Ureter (tissue), 1 donor: ENCODE measurements at regions not wholly inside any gene's neighbourhood (a gene's known extent, or its start where the extent isn't known, plus 50 kb on each side); places are given as distances from the start of the nearest gene placed in this dataset.

Experiments used
- DNase-seq: peaks from one replicate; pipeline ENCODE4 v3.0.0-alpha.2; 2020; ENCODE audit warnings: low spot score
- donor health status: DM: yes; HTN: yes; CAD: no.

DNA sequence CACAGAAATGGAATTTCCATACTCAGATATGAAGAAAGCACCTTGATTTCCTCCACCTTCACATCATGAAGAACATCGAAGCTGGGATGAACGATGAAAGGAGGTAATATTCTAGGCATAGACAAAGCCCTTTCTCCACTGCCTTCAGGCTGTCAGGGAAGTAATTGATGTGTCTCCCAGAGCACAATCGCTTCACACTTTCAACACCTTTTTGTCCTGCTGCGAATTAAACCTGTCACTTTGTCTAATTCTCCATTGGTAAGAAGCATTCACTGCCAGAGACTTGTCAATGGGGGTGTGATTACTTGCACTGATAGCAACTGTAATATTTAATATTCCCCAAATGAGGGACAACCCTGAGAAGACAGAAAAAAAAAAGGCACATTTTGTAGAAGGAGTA, 260.1 kb downstream of the ETS1 start:
- no peak for DNase-seq

- no peak for DNase-seq
These were observed 260.6 kb downstream of the ETS1 start for GRCh38 chr11:128326791-128327190.

DNA sequence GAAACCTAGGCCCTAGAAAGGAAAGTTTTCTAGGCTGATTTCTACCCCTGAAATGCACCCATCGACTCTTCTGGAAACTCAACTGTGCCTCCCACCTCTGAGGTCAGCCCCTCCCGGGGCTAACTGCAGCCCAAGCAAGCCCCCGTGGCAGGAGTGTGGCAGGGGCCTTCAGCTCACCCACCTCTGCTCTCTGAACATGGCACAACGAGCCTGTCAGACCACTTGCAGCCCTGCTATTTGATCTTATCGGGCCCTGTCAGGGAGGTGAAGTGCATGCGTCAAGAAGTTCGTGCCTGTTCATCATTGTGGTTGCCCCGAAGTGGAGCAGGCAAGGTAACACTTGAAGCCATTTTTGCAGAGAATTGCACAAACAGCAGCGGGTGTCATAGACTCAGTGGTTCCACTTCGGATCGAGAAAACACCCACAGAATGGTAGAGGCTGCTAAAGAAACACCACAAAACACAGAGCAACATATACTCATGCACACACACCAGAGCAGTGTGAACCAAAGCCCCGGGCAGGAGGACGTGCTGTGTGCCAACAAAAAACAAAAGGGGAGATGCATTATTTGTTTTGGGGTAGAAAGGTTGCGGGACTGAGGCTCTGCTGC, 262.7 kb downstream of the ETS1 start:
- DNase-seq = no peak

DNA sequence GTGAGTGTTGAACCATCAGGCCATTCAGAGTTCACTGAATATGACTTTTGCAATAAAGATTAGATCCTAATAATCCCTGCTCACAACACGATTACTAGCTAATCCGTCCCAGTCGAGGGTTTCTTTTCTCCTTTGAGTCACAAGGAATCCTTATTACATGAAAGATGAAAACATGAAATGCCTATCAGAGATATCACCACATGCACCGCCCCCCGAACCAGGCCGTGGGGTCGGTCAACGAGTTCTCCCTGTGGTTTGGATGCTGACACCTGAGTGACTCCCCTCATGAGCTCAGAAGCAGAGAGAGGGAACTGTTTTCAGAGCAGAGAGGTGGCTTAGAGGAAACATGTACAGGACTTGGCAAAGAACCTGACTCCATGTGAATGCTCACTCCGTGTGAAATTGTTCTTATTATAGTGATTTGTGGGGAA, 263.3 kb downstream of the ETS1 start:
- DNase-seq = no peak

DNA sequence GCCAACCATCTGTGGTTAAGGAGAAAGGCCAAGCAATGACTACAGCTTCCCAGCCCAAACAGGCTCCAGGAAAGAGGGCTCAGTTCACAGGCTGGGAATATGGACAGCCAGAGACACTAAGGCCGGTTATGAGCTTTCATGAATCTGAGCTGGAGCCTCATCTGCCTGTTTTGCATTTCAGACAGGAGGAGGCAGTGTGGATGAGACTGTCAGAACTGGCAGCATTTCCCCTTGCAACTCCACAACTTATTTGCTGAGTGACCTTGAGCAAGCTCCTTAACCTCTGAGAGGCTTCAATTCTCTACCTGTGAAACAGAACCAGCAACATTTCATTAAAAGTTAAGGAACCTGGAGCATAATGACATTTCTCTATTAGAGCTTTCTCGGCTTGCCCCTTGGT, 264.0 kb downstream of the ETS1 start:
- no peak for DNase-seq

GRCh38 chr11:128318856-128319474, 268.4 kb downstream of the ETS1 start:
- DNase-seq = no peak

GRCh38 chr11:128316541-128317227, 270.7 kb downstream of the ETS1 start:
- DNase-seq = no peak

DNA sequence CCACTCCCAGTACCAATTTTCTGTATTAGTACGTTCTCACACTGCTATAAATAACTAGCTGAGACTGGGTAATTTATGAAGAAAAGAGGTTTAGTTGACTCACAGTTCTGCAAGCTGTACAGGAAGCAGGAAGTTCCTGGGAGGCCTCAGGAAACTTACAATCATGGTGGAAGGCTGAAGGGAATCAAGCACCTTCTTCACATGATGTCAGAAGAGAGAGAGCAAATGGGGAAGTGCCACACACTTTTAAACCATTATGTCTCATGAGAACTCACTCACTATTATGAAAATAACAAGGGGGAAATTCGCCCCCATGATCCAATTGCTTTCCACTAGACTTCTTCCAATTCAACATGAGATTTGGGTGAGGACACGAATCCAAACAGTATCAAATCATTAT, 271.4 kb downstream of the ETS1 start:
- DNase-seq = no peak

GRCh38 chr11:128313931-128314330, 273.4 kb downstream of the ETS1 start:
- DNase-seq = no peak

DNA sequence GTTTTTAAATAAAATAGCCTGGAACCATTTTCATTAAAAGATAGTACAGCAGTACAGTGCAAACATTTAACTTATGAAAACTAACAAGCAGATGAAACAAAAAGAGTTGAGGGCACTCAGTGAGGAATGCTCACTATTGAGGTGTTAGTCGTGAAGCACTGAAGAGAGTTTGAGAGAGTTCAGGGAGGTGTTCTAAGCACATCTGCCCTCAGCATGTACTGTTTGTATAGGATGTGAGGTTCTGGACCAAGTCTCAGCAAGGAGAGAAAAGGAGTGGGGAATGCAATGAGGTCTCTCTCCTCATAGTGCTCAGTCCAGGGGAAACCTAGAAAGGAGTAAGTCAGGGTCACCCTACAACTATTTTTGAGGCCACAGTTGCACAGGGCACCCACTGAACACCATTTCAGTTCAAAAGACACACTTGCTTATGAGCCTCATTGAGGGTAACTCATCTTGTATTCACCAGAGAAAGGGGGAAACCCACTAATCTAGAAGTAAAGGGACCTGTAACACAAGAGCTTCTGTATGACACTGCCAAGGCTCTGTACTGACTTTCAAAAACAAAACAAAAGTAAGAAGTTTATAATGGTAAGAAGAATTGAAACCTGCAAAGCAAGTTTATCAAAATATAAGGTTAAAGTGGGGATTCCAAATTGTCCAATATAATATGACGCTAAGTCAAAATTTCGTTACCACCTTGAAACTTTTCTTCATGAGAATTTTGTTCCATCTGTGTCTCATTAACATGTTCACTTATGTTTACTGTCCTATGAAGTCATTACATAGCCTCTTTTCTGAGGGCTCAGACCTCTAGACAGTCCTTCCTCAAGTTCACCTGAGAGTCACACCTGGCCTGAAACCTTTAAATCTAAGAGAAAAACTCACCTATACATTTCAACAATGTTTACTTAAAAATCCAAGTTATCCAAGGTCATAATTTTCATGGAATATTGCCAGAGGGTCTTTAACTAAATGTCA, 275.3 kb downstream of the ETS1 start:
- no peak for DNase-seq

- DNase-seq = no peak
These were observed 276.5 kb downstream of the ETS1 start for GRCh38 chr11:128310676-128311445.

DNA sequence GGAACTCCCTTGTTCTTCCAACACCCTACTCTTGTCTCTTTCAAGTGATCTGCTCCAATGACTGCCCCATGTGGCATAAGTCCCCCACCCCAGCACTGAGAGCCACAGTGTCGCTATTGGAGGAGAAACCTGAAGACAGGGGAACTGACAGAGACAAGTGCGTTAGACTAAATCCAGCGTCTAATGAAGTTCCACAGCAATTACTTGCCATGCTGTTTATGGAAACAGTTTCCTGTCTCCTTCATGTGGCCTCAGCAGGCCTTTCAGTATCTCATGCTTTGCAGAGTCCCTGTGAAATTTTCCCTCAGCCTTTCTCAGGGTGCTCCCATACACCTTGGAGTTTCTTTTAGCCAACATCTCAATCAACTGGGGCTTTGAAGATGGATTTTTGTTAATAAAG, 277.4 kb downstream of the ETS1 start:
- no peak for DNase-seq

GRCh38 chr11:128308794-128309193, 278.6 kb downstream of the ETS1 start:
- DNase-seq = no peak

- no peak for DNase-seq
These were observed 281.8 kb downstream of the ETS1 start for GRCh38 chr11:128305588-128305987.

DNA sequence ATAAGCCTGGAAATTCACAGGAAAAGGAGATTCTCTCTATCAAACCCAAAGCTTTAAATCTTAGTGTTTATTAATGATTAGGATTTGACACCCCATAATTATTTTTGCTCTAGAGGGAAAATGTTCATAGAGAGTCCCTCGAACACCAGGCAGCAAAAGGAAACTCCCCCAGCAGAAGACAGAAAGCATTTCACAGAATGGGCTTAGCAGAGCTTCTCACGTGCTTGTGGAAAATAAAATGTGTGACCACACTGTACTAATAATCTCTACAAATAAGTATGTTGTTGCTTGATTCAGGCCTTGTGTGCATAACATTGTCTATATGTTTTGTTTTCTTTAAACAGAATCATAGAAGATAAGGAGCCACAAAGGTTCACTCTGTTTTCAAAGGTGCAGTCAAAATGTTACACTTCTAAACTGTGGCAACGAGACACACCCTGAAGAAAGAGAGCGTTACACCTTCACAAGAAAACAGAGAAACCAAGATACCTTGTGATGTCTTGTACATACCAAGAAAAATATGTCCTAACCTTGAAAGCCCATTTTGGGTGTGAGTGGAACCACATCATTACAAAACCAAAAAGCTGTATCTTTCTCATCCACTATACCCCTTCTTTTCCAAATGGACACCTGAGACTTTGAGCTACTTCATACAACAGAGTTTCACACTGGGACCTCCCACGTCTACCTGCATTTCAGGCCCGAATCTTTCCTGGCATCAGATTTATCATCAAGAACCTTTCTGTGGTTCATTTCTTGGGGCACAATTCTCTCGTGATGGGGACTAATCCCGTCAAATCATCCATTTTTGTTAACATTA, 282.5 kb downstream of the ETS1 start:
- DNase-seq = no peak

DNA sequence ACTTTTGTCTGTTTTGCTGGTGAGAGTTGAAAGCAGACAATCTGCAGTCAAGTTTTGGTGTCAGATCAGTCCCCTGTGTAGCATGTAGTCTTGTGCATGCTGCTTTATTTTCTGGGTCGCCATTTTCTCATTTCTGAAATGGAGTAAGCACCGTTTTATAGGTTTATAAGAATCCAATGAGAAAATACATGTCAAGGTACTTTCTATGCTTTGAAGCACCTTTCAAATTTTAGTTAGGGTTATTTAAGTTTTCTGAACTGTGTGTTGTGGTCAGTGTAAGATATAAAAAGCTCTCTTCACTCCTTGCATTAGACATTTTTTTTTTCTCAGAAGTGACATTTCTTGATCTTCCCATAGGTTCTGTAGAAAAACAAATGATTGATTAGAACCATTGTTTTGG, 283.2 kb downstream of the ETS1 start:
- no peak for DNase-seq

DNA sequence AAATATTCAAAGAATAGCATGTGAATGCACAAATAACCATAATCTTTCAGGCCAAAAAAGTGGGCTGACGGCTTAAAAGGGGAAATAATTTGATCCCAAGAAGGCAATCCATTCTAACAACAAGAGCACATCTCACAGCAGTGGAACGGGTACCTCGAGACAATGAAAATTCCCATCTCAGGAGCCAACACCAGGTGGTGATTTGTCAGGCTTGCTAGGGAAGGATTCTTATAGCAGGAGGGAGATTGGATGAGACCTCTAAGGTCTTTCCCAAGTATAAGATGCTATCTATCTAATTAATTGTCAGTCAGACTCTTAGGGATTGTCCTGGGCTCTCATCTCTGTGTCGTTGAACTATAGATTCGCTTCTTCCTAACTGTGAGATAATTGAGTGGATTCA, 284.0 kb downstream of the ETS1 start:
- no peak for DNase-seq

DNA sequence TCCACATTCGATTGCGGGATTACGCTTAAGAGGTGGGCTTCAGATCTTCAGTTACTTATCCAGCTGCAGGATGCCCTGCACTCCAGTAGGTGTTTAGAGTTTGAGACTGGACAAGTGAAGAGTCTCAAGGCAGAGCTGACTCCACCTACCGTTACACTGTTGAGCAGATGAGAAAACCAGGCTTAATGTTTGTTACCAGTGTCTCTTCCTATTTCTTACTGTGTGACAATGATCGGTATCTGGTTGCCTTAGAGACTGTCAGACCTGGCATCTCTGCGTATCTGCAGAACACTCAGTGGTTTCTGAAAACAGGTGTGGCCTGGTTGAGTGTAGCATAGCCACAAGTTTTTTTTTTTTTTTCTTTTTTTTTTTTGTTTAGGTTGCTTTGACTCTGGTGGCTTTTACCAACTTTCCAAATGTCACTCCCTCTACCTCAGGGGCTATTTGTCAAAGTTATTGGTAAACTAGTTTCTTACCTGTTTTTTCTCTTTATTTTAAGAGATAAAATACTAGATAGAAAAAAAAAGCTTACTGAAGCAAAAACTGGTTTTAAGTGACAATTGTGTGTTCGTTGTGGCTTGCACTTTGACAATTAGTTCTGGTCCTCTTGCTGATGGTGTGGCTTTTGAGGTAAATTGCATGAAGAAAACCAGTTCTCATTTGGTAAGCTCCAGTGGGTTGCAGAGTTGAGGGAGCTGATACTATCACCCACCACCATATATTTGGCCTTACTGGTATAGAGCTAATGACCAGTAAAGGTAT, 284.8 kb downstream of the ETS1 start:
- DNase-seq = no peak

- DNase-seq = no peak
These were observed 285.6 kb downstream of the ETS1 start for GRCh38 chr11:128301756-128302155.

DNA sequence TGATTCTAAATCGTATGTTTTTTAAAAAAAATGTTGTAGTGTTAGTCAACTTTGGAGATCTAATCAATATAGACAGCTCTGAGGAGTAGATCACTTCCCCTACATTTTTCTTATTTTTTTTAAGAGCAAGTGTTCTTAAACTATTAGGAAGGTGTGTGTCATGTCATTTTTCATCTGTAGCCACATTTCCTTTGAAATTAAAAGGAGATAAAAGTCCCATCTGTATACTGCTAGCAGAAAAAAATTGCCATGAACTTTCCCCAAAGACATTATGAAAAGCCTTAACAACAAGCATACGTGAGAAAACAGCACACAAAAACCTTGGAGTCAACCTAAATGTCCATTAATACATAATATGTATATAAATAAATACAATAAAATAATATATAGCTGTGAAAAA, 286.6 kb downstream of the ETS1 start:
- DNase-seq = no peak
